Hepatocyte (in vitro differentiated cells): ENCODE measurements at regions not wholly inside any gene's neighbourhood (a gene's known extent, or its start where the extent isn't known, plus 50 kb on each side); places are given as distances from the start of the nearest gene placed in this dataset.

ENCODE experiments used
- CTCF ChIP-seq: fragments of 200-600 bp; sonication (generic); IDR thresholded peaks from 2 replicates; pipeline ENCODE4 v1.5.1; 2016; ENCODE audit warnings: antibody characterized with exemption, mild to moderate bottlenecking; ENCODE audit not compliant: poor library complexity
- EZH2 ChIP-seq: fragments of 200-600 bp; sonication (generic); IDR thresholded peaks from 2 replicates; pipeline ENCODE4 v1.6.1; 2016; ENCODE audit warnings: antibody characterized with exemption, mild to moderate bottlenecking, borderline replicate concordance
- EZH2phosphoT487 ChIP-seq: fragments of 200-600 bp; sonication (generic); IDR thresholded peaks from one replicate; pipeline ENCODE4 v1.6.1; 2018; ENCODE audit warnings: antibody characterized with exemption, mild to moderate bottlenecking, low read depth, moderate library complexity; ENCODE audit not compliant: unreplicated experiment, severe bottlenecking

DNA sequence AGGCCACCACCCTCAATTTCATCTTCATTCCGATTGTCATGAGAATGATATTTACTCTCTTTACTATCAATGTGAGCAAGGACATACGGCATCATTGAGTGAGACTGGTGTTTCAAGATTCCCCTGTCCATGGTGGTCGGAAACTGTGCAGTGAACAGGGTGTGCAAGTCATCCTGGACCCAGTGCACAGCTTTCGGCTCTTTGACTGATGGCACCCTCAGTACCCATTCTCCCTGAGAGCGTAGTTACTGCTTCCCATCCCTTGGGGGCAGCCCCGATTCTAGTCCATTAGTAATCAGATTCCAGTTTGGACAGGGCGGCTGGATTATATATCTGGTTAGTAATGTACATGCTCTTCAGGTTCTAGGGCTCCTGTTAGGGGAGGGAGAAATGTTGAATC is 61.7 kb upstream of the SUB1 start:
- TF ChIP-seq EZH2phosphoT487 (no peak), CTCF (no peak), EZH2 (no peak)
